HG03159 (cell line): ENCODE measurements at regions not wholly inside any gene's neighbourhood (a gene's known extent, or its start where the extent isn't known, plus 50 kb on each side); places are given as distances from the start of the nearest gene placed in this dataset.

Source experiments
- ATAC-seq: cut with Tn5 transposase; IDR thresholded peaks from one replicate; pipeline ENCODE4 v1.9.1; 2021; ENCODE audit warnings: mild to moderate bottlenecking, moderate library complexity; ENCODE audit not compliant: unreplicated experiment

DNA sequence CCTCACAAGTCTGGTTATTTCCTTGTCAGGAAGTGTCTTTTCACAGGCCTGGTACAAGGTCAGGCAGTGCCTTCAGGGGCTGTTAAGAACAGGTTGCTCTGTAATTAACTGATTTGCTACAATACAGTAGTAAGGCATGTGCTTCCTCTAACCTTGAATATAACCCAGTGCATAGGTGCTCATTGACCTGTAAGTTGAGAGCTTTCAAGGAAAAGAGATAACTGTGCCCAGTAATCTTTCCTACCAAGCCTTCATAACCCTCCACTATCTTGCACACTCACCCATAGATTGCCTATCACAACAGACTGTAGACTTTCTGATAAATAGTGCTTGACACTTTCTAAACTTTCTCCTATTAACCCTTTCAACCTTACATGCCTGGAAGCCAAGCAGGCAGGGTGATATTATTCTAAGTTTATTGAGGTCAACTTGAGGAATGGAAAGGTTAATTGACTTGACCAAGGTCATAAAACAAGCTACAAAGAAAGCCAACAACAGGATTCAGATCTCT, 148.1 kb downstream of the PPARGC1A start:
- ATAC-seq, result no peak

DNA sequence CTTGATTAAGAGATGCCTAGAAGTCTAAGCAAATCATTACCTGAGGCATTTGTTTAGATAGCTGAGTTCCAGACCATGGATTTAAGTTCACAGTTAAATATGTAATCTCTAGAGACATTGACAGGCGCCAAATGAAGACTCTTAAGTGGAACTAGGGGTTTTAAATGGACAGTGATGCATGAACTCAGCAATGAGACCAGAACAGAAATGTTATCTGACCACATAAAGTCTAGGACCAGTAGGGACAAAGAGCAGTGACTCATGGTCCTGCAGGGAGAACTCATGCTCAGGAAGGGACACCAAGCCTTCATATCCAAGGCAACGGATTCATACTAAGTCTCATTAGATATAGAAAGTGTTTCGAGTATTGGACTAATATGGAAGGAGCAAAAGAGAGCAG, 152.3 kb downstream of the PPARGC1A start:
- ATAC-seq, result no peak

GRCh38 chr4:23736466-23736865, 153.4 kb downstream of the PPARGC1A start:
- ATAC-seq, result no peak

- ATAC-seq, result no peak
Observed at GRCh38 chr4:23734000-23734399, 155.8 kb downstream of the PPARGC1A start.

- no peak for ATAC-seq
Observed at GRCh38 chr4:23733476-23733875, 156.4 kb downstream of the PPARGC1A start.

- no peak for ATAC-seq
Observed at GRCh38 chr4:23730998-23731397, 158.8 kb downstream of the PPARGC1A start.

DNA sequence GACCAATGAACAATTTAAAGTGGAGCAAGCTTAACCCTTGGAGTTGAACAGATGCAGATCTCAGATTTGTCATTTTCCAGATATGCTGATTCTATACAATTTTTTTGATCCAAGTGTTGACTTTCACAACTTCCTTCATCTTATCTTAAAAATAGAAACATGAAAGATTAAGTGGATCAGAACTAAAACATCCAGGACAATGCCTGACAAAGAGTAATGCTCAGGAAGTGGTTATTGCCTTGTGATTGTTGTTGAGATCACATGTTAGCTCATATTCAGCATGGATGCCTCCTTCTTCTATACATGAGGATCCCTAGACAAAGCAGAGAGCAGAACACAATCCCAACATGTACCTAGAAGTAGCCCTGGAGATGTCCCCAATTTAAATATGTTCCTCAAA, 160.9 kb downstream of the PPARGC1A start:
- ATAC-seq, result no peak

- no peak for ATAC-seq
Observed at GRCh38 chr4:23728393-23728792, 161.5 kb downstream of the PPARGC1A start.

- no peak for ATAC-seq
Observed at GRCh38 chr4:23720556-23720955, 169.3 kb downstream of the PPARGC1A start.

DNA sequence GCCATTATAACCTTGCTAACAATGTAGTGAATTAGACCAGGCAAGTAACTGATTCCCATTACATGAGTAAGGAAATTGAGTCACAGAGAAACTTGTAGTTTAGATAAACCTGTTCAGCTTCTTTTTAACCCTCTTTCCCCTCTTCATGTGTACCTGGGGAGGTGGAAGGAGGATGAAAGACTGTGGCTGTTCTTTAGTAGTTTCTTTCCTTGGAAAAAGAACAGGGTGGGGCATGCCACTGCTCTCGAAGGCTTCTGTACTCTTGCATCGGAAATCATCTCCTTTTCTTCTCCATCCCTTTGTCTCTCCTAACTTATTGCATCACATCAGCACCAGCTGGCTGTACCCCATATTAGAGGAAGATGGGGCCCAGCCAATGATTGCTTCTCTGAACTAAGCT, 171.4 kb downstream of the PPARGC1A start:
- no peak for ATAC-seq

GRCh38 chr4:23717528-23718248, 172.2 kb downstream of the PPARGC1A start:
- no peak for ATAC-seq

GRCh38 chr4:23710298-23710697, 179.5 kb downstream of the PPARGC1A start:
- ATAC-seq, result no peak

GRCh38 chr4:23707652-23708026, 182.2 kb downstream of the PPARGC1A start:
- ATAC-seq, result no peak

- no peak for ATAC-seq
Observed at GRCh38 chr4:23706972-23707651, 182.7 kb downstream of the PPARGC1A start.

GRCh38 chr4:23700197-23700596, 189.7 kb downstream of the PPARGC1A start:
- no peak for ATAC-seq

DNA sequence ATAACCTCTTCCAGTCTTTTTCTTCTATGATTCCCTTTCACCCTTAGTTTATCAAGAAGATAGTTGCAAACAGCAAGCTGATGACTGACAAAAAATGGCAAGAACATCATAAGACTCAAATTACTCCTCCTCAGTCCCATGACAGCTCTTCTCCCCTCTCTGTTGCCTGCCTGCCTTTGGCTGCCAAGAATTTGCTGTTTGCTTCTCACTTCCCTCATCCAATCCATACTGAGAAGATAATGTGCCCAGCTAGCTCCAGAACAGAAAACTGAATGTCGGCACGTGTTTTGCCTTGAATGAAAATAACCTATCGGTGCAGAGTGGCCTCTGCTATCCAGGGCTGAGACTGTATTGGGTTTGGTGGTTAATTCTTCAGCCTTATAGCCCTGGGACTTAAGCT, 192.1 kb downstream of the PPARGC1A start:
- no peak for ATAC-seq

- no peak for ATAC-seq
Observed at GRCh38 chr4:23697001-23697528, 192.8 kb downstream of the PPARGC1A start.

DNA sequence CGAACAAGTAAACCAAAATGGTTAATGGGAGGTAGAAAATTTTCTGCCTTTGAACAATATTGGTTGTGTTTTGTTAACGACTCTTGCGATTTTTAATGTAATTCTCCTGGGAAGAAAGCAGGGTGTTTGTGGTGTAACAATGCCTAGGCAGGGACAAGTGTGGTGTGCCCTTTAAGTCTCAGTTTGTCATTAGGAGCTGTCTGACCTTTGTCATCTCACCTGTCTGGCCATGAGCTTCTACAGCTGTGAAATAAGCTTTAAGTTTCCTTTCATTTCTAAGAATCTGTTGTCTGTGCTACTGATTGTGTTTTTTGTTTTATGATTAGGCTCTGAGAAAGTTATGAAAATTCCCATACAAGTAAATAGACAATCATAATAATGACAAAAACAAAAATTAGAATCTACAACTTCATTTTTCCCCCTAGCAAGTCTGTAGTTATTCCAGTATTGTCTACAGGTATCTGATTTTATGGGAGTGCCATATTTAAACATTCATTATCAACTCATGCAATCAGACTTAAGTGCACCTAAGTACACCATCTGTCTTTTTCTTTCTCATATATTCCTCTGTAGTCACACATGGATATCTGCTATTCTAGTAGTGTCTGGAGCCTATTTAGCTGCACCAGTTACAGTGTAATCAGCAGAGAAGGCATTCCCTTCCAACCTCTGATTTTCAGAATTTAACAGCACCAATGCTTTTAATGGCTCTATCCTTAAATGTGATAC, 203.5 kb downstream of the PPARGC1A start:
- no peak for ATAC-seq

DNA sequence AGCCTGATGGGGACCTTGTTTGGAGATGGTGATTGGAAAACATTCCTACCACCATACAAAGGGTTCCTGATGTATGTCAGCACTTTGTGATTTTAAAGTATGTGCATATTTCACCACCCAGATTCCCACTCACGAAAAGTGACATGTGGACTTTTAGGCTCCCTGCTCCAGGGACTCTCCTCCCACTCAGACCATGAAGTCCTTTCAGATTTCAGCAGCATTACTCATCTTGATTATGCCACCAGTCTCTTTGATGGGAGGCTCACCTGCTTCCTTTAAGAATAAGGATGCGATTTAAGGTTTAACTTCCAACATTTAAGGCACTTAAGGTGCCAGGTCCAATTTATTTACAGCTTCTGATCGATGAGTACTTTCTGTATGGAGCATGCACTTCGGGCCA, 204.4 kb downstream of the PPARGC1A start:
- no peak for ATAC-seq

GRCh38 chr4:23680671-23681518, 209.0 kb downstream of the PPARGC1A start:
- ATAC-seq, result no peak

GRCh38 chr4:23674694-23675093, 215.2 kb downstream of the PPARGC1A start:
- no peak for ATAC-seq
